IMR-90 (cell line): ENCODE measurements at regions not wholly inside any gene's neighbourhood (a gene's known extent, or its start where the extent isn't known, plus 50 kb on each side); places are given as distances from the start of the nearest gene placed in this dataset.

Experiments used
- ATAC-seq: fragments of 200-7000 bp; cut with Tn5 transposase; 2 replicates; pipeline ENCODE4 v1.9.1; 2020; ENCODE audit warnings: low read depth, mild to moderate bottlenecking, moderate library complexity
- BruUV-seq: library from RNA; stranded (reverse); fragments of 400-500 nt; replicated peaks from 2 replicates; lab custom pipeline; 2021; lab: Mats Ljungman, UMichigan
- CTCF ChIA-PET: fragments of 300-600 bp; formaldehyde crosslinking; extraction: SDS; loops from one replicate; lab custom pipeline; 2021; ENCODE audit warnings: antibody characterized with exemption; lab: Yijun Ruan, JAX
- POLR2A ChIA-PET: fragments of 300-600 bp; sonication (Branson Sonifier 250); formaldehyde crosslinking; loops from one replicate; lab custom pipeline; 2022; ENCODE audit warnings: antibody characterized with exemption; ENCODE audit not compliant: unreplicated experiment; lab: Charles Lee
- DNase-seq: peaks from one replicate; pipeline ENCODE4 v3.0.0; 2013
- H2AFZ ChIP-seq: replicated peaks from 2 replicates; pipeline ENCODE3; 2013; ENCODE audit warnings: low read length, mild to moderate bottlenecking; ENCODE audit not compliant: poor library complexity
- H2AK5ac ChIP-seq: 2 replicates; pipeline ENCODE4 v1.6.1; 2013; ENCODE audit warnings: low read depth, low read length, inconsistent platforms
- H2AK9ac ChIP-seq: replicated peaks from 2 replicates; pipeline ENCODE3; 2013; ENCODE audit warnings: mild to moderate bottlenecking, low read depth, low read length, moderate library complexity; ENCODE audit not compliant: poor library complexity
- H2BK120ac ChIP-seq: 2 replicates; pipeline ENCODE4 v1.6.1; 2013; ENCODE audit warnings: low read depth, low read length, inconsistent platforms
- H2BK15ac ChIP-seq: 3 replicates; pipeline ENCODE4 v1.6.1; 2013; ENCODE audit warnings: low read depth, low read length, inconsistent platforms
- H2BK20ac ChIP-seq: 2 replicates; pipeline ENCODE4 v1.6.1; 2013; ENCODE audit warnings: low read depth, mild to moderate bottlenecking, inconsistent platforms, low read length, moderate library complexity
- H2BK5ac ChIP-seq: 2 replicates; pipeline ENCODE4 v1.6.1; 2013; ENCODE audit warnings: mild to moderate bottlenecking, low read depth, low read length, inconsistent platforms; ENCODE audit not compliant: poor library complexity, severe bottlenecking
- H3K14ac ChIP-seq: replicated peaks from 2 replicates; pipeline ENCODE4 v1.6.1; 2013; ENCODE audit warnings: low read depth, low read length, inconsistent platforms
- H3K18ac ChIP-seq: 2 replicates; pipeline ENCODE4 v1.6.1; 2013; ENCODE audit warnings: low read depth, low read length, control low read depth
- H3K23ac ChIP-seq: 2 replicates; pipeline ENCODE4 v1.6.1; 2013; ENCODE audit warnings: low read depth, low read length, inconsistent platforms
- H3K27ac ChIP-seq: 2 replicates; pipeline ENCODE4 v1.5.1; 2013; ENCODE audit warnings: mild to moderate bottlenecking, control low read depth, low read length; ENCODE audit not compliant: insufficient read depth
- H3K27me3 ChIP-seq: 2 replicates; pipeline ENCODE4 v1.6.1; 2013; ENCODE audit warnings: low read length; ENCODE audit not compliant: control insufficient read depth, insufficient read depth
- H3K36me3 ChIP-seq: 2 replicates; pipeline ENCODE4 v1.6.1; 2013; ENCODE audit warnings: low read length, mixed read lengths; ENCODE audit not compliant: control insufficient read depth, insufficient read depth
- H3K4ac ChIP-seq: 2 replicates; pipeline ENCODE4 v1.6.1; 2013; ENCODE audit warnings: low read depth, low read length, inconsistent platforms
- H3K4me1 ChIP-seq: 2 replicates; pipeline ENCODE4 v1.6.1; 2013; ENCODE audit warnings: low read length, mixed read lengths; ENCODE audit not compliant: control insufficient read depth, insufficient read depth
- H3K4me2 ChIP-seq: 2 replicates; pipeline ENCODE4 v1.6.1; 2013; ENCODE audit warnings: low read depth, mild to moderate bottlenecking, control low read depth, low read length, moderate library complexity
- H3K4me3 ChIP-seq: 2 replicates; pipeline ENCODE4 v1.5.1; 2013; ENCODE audit warnings: low read depth, mild to moderate bottlenecking, control low read depth, low read length, moderate library complexity; ENCODE audit not compliant: insufficient read depth
- H3K56ac ChIP-seq: 2 replicates; pipeline ENCODE4 v1.6.1; 2013; ENCODE audit warnings: low read length, inconsistent platforms; ENCODE audit not compliant: insufficient read depth; ENCODE audit errors: extremely low read depth
- H3K79me1 ChIP-seq, 2 experiments: 2 replicates each; pipeline ENCODE4 v1.6.1; 2013; ENCODE audit warnings: low read length in 2 of 2, inconsistent platforms in 1 of 2, low read depth in 1 of 2
- H3K9ac ChIP-seq: 2 replicates; pipeline ENCODE4 v1.6.1; 2013; ENCODE audit warnings: low read depth, low read length, control low read depth
- H3K9me1 ChIP-seq: 2 replicates; pipeline ENCODE4 v1.6.1; 2013; ENCODE audit warnings: low read length, inconsistent platforms; ENCODE audit not compliant: insufficient read depth
- H3K9me3 ChIP-seq: 2 replicates; pipeline ENCODE4 v1.6.1; 2013; ENCODE audit warnings: low read length; ENCODE audit not compliant: control insufficient read depth, insufficient read depth
- H4K20me1 ChIP-seq: 2 replicates; pipeline ENCODE4 v1.6.1; 2013; ENCODE audit warnings: low read length, inconsistent platforms; ENCODE audit not compliant: insufficient read depth
- H4K5ac ChIP-seq: 2 replicates; pipeline ENCODE4 v1.6.1; 2013; ENCODE audit warnings: mild to moderate bottlenecking, low read depth, low read length, control low read depth
- H4K8ac ChIP-seq, 2 experiments: 2 replicates each; pipeline ENCODE4 v1.6.1; 2013; ENCODE audit warnings: low read depth in 2 of 2, low read length in 2 of 2, control low read depth in 1 of 2, inconsistent platforms in 1 of 2
- H4K91ac ChIP-seq: 2 replicates; pipeline ENCODE4 v1.6.1; 2013; ENCODE audit warnings: low read depth, low read length, inconsistent platforms; ENCODE audit not compliant: insufficient read depth
- ELK1 ChIP-seq: fragments of 150-350 bp; IDR thresholded peaks from 2 replicates; pipeline ENCODE4 v1.6.1; 2016; ENCODE audit warnings: low read depth, mild to moderate bottlenecking, low read length, moderate library complexity, borderline replicate concordance
- MAFK ChIP-seq: IDR thresholded peaks from 2 replicates; pipeline ENCODE4 v1.6.1; 2012; ENCODE audit warnings: low read depth, low read length, improper control_type of control experiment
- WGBS, 2 experiments: methylation state at CpG; one replicate each; pipeline versions ENCODE4 v1.1.5 to v1.1.7; 2013; ENCODE audit warnings: missing lambda C conversion rate in 2 of 2; ENCODE audit not compliant: insufficient read length in 1 of 2; ENCODE audit errors: extremely low coverage in 2 of 2; 5-methylcytosine and 5-hydroxymethylcytosine counted together
- dilution Hi-C: fragments of 300-500 bp; cut with HindIII; formaldehyde crosslinking; loops from one replicate; pipeline ENCODE4 v1.14.3; 2018; ENCODE audit warnings: low sequenced_read_pairs; ENCODE audit not compliant: unreplicated experiment
- in situ Hi-C: fragments of 300-500 bp; cut with MboI; formaldehyde crosslinking; loops from 3 replicates; pipeline ENCODE4 v1.14.3; 2019; ENCODE audit warnings: low sequenced_read_pairs, inconsistent platforms, mixed read lengths
- intact Hi-C: fragments of 100-400 bp; cut with micrococcal nuclease; formaldehyde crosslinking; loops from 2 replicates; pipeline ENCODE4 v1.10.0; 2022

DNA sequence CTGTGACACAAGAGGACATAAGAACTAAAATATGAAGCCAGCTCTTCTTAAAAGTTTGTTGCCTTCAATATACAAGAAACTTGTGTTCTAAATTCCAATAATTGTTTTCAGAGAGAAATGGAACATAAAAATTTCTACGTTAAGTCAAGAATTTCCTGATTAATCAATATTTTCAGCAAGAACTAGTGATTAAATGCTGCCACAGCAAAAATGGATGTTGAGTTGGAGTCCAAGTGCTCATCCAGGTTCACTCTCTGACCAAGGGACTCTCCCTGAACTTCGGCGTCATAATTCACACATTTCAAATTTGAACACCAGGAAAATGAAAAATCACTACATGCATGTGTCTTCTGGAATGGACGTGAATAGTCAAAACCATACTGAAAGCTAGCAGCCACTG lies 1263.6 kb upstream of the GOT2 start:
- DNase-seq (no peak), ATAC-seq (no peak)
- Histone ChIP-seq H3K27me3 (no peaks in the 10 kb centered on the region), H3K9ac (no peak overlapping the region), H4K91ac (no peak overlapping the region), H3K36me3 (no peaks in the 10 kb centered on the region), H3K9me3 (peaks cover 11% of the 10 kb centered on the region), H3K27ac (no peak overlapping the region), H3K18ac (no peak overlapping the region), H2BK20ac (no peak overlapping the region), H3K14ac (no peak overlapping the region), H3K4me1 (no peaks in the 10 kb centered on the region), H3K23ac (no peak overlapping the region), H2BK15ac (no peak overlapping the region), H4K5ac (no peak overlapping the region), H3K4me2 (no peak overlapping the region), H4K20me1 (no peaks in the 10 kb centered on the region), H4K8ac (no peak overlapping the region), H2AK9ac (no peak overlapping the region), H3K4me3 (no peak overlapping the region), H3K56ac (no peak overlapping the region), H2AFZ (no peak overlapping the region), H2BK5ac (no peak overlapping the region), H2BK120ac (no peak overlapping the region), H3K79me1 (no peaks in the 10 kb centered on the region), H2AK5ac (no peak overlapping the region), H3K4ac (no peak overlapping the region), H3K9me1 (no peaks in the 10 kb centered on the region)
- dilution Hi-C loops (no loop called here), intact Hi-C loops (no loop called here), in situ Hi-C loops (no loop called here)
- peak; percentile 53 for TF ChIP-seq MAFK
- no peak for TF ChIP-seq ELK1
- CTCF ChIA-PET, result no interaction called here
- POLR2A ChIA-PET, result no interaction called here
- no TSS peak for BruUV-seq
- WGBS, 2 experiments, result no CpG with 5 or more reads among the region's 4 CpGs
